ENCODE measurements at regions not wholly inside any gene's neighbourhood (a gene's known extent, or its start where the extent isn't known, plus 50 kb on each side); places are given as distances from the start of the nearest gene placed in this dataset.

GRCh38 chr6:9089724-9090123 is 654.4 kb upstream of the SLC35B3 start:
- H3K9ac ChIP-seq (ENCODE audit: low read length) = no peak overlapping the region
- BruUV-seq (replicated peaks) = no TSS peak
- H3K36me3 ChIP-seq (ENCODE audit: control insufficient read depth in 1 of 2, insufficient read depth in 2 of 2, low read length in 2 of 2) = no peaks in the 10 kb centered on the region
- intact Hi-C loops (cut with micrococcal nuclease) = no loop called here
- H3K4me2 ChIP-seq (ENCODE audit: low read length) = no peak overlapping the region
- no peak overlapping the region for H3K27ac ChIP-seq (ENCODE audit: low read depth, low read length)
- no peak for TF ChIP-seq REST (IDR thresholded peaks at IDR 0.05; ENCODE audit: low read depth)
- no peak for TF ChIP-seq RAD21 (IDR thresholded peaks at IDR 0.05; ENCODE audit: low read depth)
- no peak for TF ChIP-seq ZFX (IDR thresholded peaks at IDR 0.05)
- H3K27me3 ChIP-seq (ENCODE audit: insufficient read depth, low read length) = no peaks in the 10 kb centered on the region
- H4K20me1 ChIP-seq (ENCODE audit: insufficient read depth) = no peaks in the 10 kb centered on the region
- no peaks in the 10 kb centered on the region for H3K9me3 ChIP-seq (ENCODE audit: control insufficient read depth in 1 of 2, insufficient read depth in 1 of 2, low read depth in 1 of 2, low read length in 2 of 2)
- no peaks in the 10 kb centered on the region for H3K79me2 ChIP-seq (ENCODE audit: insufficient read depth, low read length)
- ChIA-PET CTCF (no interaction called here), POLR2A (no interaction called here), RAD21 (ENCODE audit: low non-redundant PET in 1 of 2, low total read pairs in 2 of 2, uncharacterized antibody in 2 of 2, unreplicated experiment in 2 of 2) (no interaction called here)
- H3K4me3 ChIP-seq (replicated peaks in 1 of 2; ENCODE audit: low read depth in 1 of 2, low read length in 2 of 2) = no peak overlapping the region
- H3K9me2 ChIP-seq (ENCODE audit: insufficient read depth) = no peaks in the 10 kb centered on the region
- no peaks in the 10 kb centered on the region for H3K4me1 ChIP-seq (ENCODE audit: control insufficient read depth in 1 of 2, insufficient read depth in 2 of 2, low read length in 2 of 2)
- H2AFZ ChIP-seq (ENCODE audit: low read depth, low read length, poor library complexity, severe bottlenecking) = no peak overlapping the region
- ATAC-seq (no peak), DNase-seq (ENCODE audit: low read depth, low spot score) (no peak)

DNA sequence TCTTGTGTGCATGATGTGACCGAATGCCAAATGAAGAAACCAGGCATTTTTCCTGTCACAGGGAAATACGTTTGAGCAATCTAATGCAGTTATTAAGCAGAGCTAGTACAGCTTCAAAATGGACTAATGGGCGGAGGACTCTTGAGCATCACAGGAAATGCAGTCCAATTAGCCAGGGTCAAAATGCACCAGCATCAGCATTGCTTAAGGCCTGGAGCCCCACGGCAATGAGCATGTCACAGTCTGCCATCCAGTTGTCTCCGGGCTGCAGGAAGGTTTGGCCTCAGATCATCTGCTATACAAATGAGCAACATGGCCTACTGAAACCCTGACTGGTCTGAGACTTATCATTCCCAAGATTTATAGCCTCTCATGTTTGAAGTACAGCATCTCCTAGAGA is 652.1 kb upstream of the SLC35B3 start:
- no peak for DNase-seq (ENCODE audit: low read depth, low spot score)
- Histone ChIP-seq H3K27me3 (ENCODE audit: insufficient read depth, low read length) (no peaks in the 10 kb centered on the region), H3K4me1 (ENCODE audit: control insufficient read depth in 1 of 2, insufficient read depth in 2 of 2, low read length in 2 of 2) (no peaks in the 10 kb centered on the region), H2AFZ (ENCODE audit: low read depth, low read length, poor library complexity, severe bottlenecking) (no peak overlapping the region), H3K9me3 (ENCODE audit: control insufficient read depth in 1 of 2, insufficient read depth in 1 of 2, low read depth in 1 of 2, low read length in 2 of 2) (no peaks in the 10 kb centered on the region), H3K4me3 (replicated peaks in 1 of 2; ENCODE audit: low read depth in 1 of 2, low read length in 2 of 2) (no peak overlapping the region), H3K9ac (ENCODE audit: low read length) (no peak overlapping the region), H3K4me2 (ENCODE audit: low read length) (no peak overlapping the region), H3K36me3 (ENCODE audit: control insufficient read depth in 1 of 2, insufficient read depth in 2 of 2, low read length in 2 of 2) (no peaks in the 10 kb centered on the region), H3K9me2 (ENCODE audit: insufficient read depth) (no peaks in the 10 kb centered on the region), H4K20me1 (ENCODE audit: insufficient read depth) (no peaks in the 10 kb centered on the region), H3K79me2 (ENCODE audit: insufficient read depth, low read length) (no peaks in the 10 kb centered on the region), H3K27ac (ENCODE audit: low read depth, low read length) (no peak overlapping the region)
- intact Hi-C loops (cut with micrococcal nuclease) = no loop called here
- no peak for ATAC-seq
- ChIA-PET RAD21 (ENCODE audit: low non-redundant PET in 1 of 2, low total read pairs in 2 of 2, uncharacterized antibody in 2 of 2, unreplicated experiment in 2 of 2) (no interaction called here), POLR2A (no interaction called here), CTCF (no interaction called here)
- no TSS peak for BruUV-seq (replicated peaks)
- TF ChIP-seq FOSL1 (IDR thresholded peaks at IDR 0.05; ENCODE audit: low read depth) = no peak
- TF ChIP-seq YY1 (IDR thresholded peaks at IDR 0.05; ENCODE audit: extremely low read depth, insufficient replicate concordance, low read depth, low read length) = no peak
- TF ChIP-seq CBX3 (IDR thresholded peaks at IDR 0.05; ENCODE audit: low read depth) = no peak
